HG02943 (cell line): ENCODE measurements at regions not wholly inside any gene's neighbourhood (a gene's known extent, or its start where the extent isn't known, plus 50 kb on each side); places are given as distances from the start of the nearest gene placed in this dataset.

Experiments used
- ATAC-seq: cut with Tn5 transposase; IDR thresholded peaks from one replicate; pipeline ENCODE4 v1.9.1; 2021; ENCODE audit warnings: mild to moderate bottlenecking, low read depth, moderate library complexity; ENCODE audit not compliant: unreplicated experiment

DNA sequence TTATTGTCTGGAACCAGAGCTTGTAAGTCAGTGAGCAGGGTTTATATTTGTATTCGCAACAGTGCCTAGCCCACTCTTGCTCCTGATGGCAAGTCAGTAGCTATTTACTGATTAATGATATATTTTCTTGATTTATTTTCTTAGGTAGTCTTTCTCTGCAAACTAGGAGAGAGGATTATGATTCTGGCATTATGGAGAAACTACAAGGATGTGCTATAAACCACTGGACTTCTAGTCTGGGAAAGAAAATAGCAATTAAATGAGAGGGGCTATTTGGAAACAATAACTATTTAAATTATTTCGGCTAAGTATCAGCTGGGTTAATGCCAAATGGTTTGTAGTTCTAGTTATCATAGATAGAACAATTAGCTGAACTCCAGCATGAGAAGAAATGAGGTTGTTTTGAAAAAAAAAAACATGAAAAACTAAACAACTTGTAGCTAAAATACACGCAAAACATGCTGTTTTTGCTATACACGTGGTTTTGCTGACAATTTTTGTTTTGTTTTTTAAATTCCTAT, 304.9 kb upstream of the TCF21 start:
- no peak for ATAC-seq

DNA sequence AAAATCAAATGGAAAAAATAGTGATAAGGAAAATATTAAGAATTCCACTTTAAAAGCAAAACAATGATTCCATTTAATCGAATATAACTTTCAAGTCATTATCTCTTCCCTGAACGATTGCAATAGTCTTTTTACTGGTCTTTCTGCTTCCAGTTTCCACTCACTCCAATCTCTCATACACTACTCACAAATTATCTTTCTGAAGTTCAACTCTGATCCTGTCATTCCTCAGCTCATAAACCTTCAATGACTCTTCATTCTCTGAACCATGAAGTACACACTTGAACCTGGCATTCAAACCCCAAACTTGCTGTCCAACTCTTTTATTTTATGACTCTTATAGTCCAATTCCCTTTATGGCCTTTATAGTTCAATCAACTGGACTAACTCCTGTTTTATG, 304.1 kb upstream of the TCF21 start:
- no peak for ATAC-seq

DNA sequence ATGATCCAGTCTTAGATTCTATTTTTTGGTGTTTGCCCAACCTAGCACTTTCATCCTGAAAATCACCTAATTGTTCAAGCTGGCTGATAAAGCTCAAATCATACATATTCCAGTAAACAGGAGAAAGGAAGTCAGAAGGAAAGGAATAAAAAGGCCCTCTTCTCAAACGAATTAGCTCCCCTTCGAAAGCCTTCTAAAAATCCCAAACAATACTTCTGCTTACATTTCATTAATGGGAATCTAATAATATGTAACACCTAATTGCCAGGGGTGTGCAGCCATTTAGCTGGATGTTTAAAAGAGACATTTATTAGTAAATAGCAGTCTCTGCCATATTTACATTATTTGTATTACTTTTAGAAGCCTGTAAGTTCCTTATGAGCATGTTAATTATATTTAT, 302.9 kb upstream of the TCF21 start:
- ATAC-seq: no peak

DNA sequence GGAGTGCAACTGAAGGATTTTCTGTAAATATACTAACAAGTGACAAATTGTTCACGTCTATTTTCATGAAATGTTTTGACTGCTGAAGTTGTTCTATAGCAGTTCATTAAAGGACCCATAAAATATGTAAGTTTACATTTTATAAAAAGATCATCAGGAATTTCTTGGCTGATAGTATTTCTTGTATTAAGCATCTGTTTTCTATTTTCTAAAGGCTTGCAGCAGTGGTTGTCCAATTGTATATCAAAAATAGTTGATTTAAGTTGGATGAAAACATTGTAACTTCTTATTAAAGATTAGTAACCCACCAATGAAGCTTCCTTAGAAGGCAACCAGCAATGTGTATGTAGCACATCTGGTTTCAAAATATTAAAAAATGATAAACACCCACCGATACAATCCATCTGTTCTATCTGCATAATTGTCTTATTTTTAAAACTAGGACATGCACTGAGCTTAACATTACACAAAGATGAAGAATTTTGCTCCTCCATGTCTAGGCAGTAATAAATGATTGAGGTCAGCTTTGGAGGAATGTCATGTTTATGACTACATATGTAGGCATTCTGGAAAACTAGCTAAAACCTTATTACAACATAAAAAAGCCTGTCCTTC, 301.3 kb upstream of the TCF21 start:
- no peak for ATAC-seq

DNA sequence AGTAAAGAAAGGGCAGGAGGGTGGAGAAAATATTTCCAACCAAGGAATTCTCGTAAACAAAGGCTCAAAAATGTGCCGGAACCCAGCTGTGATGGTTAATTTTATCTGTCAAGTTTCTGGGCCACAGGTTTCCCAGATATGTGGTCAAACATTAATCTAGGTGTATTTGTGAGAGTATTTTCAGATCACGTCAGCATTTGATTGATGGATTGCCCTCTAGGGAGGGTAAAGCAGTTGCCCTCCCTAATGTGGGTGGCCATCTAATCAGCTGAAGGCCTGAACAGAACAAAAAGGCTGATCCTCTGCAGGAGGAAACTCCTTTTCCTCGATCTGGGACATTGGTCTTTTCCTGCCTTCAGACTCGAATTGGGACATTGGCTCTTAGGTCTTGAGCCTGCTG, 298.7 kb upstream of the TCF21 start:
- no peak for ATAC-seq

DNA sequence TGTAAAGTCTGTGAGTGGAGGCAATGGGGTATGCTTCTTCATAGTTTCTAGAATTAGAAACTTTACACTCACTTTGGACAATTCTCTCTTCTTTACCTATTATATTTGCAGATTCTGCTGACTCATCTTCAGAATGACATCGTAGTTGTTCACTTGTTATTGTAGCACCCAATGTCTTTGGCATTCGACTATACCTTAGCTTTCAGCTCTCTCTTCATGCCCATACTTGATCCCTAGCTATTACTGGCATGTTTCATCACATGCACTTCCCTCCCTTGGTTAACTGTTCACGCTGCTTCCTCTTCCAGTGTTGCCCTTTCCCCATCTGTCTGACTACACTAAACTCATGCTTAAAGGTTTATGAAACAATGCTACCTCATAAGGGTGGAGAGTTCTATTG, 298.1 kb upstream of the TCF21 start:
- no peak for ATAC-seq

DNA sequence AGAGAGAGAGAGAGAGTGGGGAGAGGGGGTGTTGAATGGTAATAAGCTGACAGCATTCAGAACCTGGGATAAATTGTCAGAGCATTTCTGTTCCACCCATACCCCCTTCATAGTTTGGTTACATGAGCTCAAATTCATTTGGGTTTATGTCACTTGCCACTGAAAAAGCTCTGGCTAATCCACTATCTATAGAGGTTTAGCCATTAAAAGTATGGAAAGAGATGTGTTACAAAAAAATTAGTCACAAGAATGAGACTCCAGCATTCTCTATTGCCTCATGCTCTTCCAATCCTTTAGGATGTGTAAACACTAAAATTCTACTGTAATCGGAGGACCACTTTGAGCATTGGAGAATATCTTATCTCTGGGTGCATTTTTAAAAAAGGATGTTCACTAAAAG, 297.6 kb upstream of the TCF21 start:
- no peak for ATAC-seq

DNA sequence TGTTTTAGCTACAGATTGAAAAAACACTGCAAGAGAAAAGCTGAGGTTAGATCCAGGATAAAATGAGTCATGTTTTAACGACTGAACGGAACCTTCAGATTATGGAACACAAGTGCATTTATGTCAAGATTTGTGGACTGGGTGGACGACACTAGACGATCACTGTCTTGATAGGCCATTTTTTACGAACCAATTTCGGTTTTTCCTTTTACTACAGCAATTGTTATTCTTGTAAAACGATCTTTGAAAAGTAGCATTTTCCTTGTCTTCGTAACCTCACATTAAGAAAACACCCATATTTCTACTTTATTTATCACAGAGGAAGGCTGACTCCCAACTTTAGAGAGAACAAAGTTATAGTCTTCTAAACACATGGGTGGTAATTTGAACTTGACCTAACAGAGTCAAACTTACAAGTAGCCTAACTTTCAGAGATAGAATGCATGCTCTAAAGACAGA, 294.2 kb upstream of the TCF21 start:
- ATAC-seq: no peak

DNA sequence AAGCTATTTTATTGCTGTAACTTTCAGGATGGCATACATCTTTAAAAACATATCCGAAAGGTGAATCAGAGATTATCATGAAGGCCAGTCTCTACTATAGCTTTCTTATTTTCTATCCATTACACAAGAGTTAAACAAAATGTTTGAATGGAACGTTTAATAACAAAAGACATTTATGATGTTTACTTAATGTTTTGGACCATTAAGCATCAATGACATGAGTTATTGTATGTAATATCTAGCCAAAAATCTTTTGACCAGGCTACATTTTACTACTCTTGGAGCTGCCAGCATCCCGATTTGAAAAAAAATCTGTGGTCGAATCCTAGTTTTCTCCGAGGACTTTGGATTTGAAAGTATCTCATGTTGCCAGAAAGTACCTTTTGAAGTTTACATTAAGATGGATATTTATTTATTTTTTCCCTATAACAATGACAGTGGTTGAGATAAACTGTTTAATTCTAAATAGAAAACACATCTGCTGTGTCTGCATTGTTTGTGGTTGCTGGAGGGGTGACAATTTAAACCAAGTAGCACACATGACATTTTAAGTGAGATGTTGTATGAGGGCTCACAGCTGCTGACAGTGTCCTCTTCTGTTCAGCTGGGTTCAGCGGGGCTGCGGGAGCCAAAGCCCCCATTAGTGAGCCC, 293.7 kb upstream of the TCF21 start:
- ATAC-seq: no peak

DNA sequence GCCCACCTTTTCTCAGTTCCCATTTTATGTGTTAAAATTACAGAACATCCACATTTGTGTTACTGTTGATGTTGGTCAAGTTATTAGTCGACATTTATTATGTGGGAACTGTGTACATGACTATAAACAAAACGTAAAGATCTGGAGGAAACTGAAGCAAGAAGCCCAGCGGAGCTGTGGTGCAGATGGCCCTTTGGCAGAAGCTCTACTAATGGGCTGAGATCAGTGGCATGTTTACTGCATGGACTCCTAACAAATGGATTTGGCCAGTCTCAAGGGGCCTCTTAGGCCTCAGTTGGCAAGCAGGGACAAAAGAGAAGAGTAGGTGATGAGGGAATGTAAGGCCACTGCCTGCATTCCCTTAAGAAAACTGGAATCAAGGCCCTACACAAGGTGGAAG, 282.1 kb upstream of the TCF21 start:
- no peak for ATAC-seq

DNA sequence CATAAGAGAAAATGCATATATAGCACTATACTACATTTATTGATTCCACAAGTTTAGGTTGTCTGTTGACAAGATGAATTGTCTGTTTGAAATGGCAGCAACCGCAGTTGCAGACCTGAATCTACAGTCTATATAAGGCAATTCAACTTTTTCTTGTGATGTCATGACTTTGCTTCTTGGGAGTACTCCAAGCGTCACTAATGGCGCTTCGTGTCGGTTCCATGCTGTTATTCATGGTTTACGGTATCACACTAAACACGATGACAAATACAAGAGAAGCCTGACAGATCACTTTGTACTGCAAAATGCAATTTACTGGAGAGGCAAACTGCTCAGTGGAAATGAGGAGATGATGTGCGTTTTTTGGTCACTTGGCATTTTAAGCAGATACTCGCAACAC, 280.3 kb upstream of the TCF21 start:
- ATAC-seq: no peak

DNA sequence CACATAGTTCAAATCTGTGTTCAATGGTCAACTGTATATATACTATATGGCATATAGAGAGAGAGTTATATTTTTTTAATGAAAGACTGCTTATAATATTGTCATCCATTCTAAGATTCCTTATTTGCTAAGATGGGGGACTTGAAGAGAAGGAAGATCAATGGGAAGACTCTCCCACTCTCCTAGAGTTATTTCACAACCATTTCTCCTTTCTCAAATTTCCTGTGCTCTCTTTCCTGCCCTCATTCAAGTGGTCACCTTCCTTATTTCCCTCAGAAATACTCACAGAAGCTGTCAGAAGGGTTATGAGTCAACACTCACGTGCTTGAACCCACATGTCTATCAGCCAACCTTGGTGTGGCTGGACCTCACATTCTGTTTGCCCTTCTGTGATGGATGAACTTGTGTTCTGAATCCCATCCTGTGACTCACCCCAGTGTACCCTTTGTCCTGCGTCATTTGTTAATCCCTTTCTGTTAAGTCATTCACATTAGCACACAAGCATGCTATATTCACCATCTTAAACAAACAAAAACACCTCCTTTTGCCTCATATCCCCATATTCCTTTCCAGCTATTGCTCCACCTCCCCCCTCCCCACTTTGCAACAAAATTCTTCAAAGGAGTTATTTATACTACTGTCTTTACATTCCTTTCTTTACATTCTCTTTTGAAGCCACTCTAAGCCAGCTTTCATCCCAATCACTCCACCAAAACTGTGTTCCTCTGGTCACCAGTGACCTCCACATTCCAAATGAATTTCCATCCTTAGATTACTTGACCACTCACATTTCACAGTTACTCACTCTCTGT, 279.3 kb upstream of the TCF21 start:
- no peak for ATAC-seq

DNA sequence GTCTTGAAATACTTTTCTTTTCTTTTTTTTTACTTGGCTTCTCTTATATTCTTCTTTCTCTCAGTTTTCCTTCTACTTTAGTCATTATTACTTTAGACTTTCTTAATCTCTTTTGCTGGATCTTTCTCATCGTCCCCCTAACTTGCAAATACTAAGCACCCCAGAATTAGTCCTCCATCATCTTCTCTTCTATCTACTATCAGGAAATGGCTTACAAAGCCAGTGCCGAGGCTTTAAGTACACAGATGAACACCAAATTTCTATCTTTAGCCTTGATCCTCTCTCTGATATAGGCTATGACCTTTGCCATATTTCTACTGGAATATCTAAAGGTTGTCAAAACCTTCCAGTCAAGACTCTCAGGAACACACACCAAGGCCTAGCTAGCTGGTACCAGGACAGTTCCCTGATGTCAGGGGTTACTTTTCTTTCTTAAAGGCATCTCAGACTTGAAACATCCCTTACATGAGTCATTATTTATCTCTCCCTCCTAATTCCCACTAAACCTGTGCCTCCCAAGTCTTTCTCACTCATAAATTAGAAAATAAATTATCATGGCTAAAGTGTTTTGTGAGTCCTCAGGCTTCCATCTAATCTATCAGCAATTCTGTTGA, 278.6 kb upstream of the TCF21 start:
- no peak for ATAC-seq

DNA sequence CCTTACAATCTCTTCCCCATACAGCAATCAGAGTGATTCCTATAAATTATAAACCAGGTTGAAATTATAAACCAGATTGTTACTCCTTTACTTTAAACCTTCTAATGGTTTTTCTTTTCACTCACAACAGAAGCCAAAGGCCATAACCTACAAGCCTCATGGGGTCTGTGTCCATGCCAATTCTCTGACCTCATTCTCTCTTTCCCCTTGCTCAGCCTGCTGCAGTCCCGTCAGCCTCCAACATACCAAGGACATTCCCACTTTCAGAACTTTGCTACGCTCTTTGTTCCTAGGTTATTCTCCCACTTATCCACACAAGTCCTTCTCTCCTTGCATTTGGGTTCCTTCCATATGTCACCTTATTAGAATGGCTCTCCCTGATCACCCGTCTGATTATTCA, 277.9 kb upstream of the TCF21 start:
- no peak for ATAC-seq

DNA sequence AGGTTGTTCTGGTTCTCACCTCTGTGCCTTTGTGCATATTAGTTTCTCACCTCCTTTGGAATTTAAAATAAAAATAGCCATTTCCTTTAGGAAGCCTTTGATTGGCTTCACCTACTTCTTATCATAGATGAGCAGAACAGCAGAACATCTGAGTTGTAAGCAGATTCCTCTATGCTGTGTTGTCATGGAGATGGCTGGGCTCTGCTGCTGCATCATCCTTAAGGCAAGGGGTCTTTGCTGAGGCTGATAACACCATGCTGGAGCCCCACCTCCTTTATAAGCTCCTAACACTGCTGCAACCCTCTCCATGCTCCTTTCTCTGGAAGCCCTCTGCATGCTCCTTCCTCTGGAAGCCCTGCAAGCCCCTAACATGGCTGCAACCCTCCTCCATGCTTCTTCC, 276.5 kb upstream of the TCF21 start:
- ATAC-seq: no peak

DNA sequence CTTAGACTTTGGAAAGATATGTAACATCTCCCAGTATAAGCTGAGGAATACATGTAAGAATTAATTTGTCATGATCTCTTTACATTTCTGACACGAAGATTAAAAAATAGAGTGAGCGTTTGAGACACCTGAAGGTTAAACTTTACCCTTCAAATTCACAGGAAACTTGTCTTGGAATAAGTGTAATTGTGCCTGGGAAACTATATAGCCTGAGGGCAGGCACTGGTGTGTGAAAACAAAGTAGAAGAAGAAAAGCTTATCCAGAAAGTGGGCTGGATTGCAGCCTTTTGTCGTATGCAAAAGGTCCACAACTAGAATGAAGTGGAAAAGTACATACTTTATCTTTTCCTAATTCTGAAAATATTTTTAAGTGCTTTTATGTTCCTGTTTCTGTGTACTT, 275.7 kb upstream of the TCF21 start:
- no peak for ATAC-seq

DNA sequence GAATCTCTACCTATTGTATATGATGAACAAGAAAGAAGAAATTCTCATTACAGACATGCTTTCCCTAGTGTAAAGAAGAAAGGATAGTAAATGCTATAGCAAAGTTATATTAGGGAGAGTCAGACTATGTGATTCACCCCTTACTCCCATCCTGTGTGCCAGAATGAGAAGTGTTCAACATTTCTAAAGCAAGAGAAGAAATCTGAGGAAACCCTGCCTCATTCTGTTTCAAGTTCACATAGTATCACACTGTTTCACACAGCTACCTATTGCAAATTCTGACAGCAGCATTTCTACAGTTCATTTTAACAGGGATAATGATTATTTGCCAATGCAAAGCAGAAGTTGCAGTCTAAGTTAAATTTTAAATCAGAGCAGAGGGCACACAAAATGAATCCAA, 267.2 kb upstream of the TCF21 start:
- no peak for ATAC-seq

DNA sequence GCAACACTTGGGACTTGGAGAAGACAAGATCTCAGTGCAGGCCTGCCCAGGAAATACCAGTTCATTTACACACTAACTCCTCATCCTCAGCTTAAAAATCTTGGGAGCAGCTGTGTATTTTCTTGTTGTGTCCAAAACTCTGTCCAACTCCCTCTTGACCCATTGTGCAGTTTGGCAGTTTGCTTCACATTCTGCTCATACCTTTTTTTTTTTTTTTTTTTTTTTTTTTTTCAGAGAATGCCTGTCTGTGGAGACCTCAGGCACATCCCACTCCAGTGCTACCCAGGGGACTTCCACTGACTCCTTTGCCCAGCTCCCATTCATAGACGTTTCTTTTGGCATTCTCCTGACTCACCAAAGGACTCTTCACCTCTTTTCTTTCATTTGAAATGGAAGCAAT, 265.8 kb upstream of the TCF21 start:
- no peak for ATAC-seq

DNA sequence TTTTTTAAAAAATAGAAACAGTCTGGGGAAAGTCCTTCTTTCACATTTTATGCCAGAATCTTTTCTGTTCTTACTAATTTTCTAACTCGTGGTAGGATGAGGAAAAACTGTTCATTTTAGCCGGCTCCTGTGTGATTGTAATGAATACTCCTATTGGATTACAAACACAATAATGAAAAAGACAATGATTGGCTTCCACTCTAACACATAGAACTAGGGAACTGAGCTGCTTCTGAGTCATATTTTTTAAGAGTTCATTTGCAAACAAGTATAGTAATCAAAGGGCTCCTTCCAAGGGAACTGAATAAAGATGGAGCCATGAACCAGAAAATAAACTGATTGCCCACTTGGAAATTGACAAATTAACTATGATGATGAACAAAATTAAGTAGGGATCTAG, 265.3 kb upstream of the TCF21 start:
- no peak for ATAC-seq

DNA sequence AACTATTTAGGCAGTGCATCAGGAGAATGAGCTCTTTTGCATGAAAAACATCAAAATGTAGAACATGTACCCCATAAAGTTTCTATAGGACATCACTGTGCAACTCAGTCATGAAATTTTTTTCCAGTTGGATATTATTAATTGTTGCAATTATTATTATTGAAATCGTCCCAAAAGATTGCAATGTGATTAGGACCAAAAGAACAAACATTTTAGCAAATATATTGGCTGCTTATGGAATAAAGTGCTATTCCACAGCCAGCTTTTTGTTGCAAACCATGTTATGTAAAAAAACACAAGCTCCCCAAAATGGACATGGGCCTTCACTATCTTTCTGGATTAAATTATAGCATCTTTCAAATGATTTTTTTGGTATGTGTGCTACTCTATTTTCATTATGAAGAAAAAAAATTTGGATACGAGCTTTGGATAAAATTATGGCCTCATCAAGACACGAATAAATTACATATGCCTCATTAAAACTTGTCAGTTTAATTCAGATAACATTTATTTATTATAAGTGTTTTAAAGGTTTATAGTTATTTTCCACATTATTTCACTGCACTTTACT, 262.7 kb upstream of the TCF21 start:
- ATAC-seq: no peak

DNA sequence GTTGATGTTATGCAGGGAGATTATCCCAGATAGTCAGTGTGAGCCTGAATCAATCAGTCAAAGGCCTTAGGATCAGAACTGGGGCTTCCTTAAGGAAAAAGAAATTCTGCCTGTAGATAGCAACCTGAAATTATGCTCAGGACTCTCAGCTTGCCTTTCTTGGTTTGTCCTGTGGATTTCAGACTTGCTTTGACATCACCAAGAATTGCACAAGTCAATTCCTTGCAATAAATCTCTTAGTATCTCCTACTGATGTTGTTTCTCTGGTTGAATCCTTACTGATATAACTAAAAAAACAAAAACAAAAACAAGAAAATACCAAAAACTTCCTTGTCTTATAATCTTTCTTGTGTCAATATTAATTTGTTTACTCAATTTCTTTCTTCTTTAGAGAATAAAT, 258.9 kb upstream of the TCF21 start:
- ATAC-seq: no peak
